RWPE2 (cell line): ENCODE measurements at regions not wholly inside any gene's neighbourhood (a gene's known extent, or its start where the extent isn't known, plus 50 kb on each side); places are given as distances from the start of the nearest gene placed in this dataset.

Source experiments
- ATAC-seq: fragments of 200-7000 bp; cut with Tn5 transposase; 3 replicates; pipeline ENCODE4 v1.9.1; 2021; ENCODE audit warnings: low read depth
- DNase-seq: peaks from one replicate; pipeline ENCODE4 v3.0.0-alpha.2; 2020; ENCODE audit warnings: low spot score
- H3K27ac ChIP-seq: fragments of 450-650 bp; 2 replicates; pipeline ENCODE4 v1.5.1; 2017; ENCODE audit warnings: mild to moderate bottlenecking; ENCODE audit not compliant: poor library complexity, severe bottlenecking
- H3K27me3 ChIP-seq: fragments of 250-450 bp; sonication (Bioruptor Pico); 2 replicates; pipeline ENCODE4 v1.5.1; 2021; ENCODE audit warnings: mild to moderate bottlenecking, moderate library complexity; ENCODE audit not compliant: insufficient read depth, poor library complexity, severe bottlenecking
- H3K36me3 ChIP-seq: fragments of 250-450 bp; sonication (Bioruptor Pico); 2 replicates; pipeline ENCODE4 v1.5.1; 2020; ENCODE audit warnings: low read depth, mild to moderate bottlenecking, moderate library complexity
- H3K4me1 ChIP-seq: fragments of 250-450 bp; sonication (Bioruptor Pico); 2 replicates; pipeline ENCODE4 v1.5.1; 2021; ENCODE audit warnings: mild to moderate bottlenecking, moderate library complexity; ENCODE audit not compliant: insufficient read depth, poor library complexity, severe bottlenecking
- H3K4me3 ChIP-seq: fragments of 250-450 bp; sonication (Bioruptor Pico); 2 replicates; pipeline ENCODE4 v1.5.1; 2021; ENCODE audit warnings: mild to moderate bottlenecking, moderate library complexity; ENCODE audit not compliant: severe bottlenecking
- H3K9me3 ChIP-seq: fragments of 250-450 bp; sonication (Bioruptor Pico); 2 replicates; pipeline ENCODE4 v1.5.1; 2021; ENCODE audit warnings: mild to moderate bottlenecking, moderate library complexity; ENCODE audit not compliant: severe bottlenecking
- CTCF ChIP-seq: fragments of 450-650 bp; IDR thresholded peaks from one replicate; pipeline ENCODE4 v1.5.1; 2017; ENCODE audit warnings: mild to moderate bottlenecking, moderate library complexity; ENCODE audit not compliant: poor library complexity, severe bottlenecking

DNA sequence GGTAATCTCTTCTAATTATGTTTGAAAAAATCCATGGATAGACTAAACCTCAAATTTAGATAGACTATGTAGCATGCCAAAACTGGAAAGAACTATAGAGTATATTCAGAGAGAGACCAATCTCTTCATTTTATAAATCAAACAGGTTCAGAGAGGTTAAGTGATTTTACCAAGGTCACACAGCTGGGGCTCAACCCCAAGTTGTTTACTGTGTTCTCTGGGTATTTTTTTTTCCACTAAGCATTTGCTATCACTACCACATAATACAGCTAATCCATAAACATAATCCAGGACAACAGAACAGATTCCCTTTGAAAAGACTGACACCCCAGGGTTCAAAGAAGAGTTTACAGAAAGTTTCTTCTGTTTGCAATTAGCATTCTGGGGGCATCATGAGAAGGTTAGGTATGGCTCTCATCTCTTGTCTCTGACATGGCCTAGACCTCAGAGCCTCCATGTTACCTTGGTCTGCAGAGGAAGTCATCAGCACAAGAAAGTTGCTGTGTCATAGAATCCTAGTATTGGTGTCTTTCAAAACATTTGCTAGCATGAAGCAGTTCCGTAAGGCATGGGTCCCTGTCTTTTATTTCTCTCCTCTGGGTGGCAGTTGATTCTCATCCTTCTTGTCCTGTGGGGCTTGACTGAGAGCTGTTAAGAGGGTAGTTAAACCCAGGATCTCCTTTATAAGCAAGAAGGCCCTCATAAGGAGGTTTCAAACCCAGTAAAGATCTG, 94.5 kb upstream of the HSD17B12 start:
- ATAC-seq (no peak), DNase-seq (no peak)
- Histone ChIP-seq H3K4me1 (no peaks in the 10 kb centered on the region), H3K27ac (no peak overlapping the region), H3K4me3 (no peak overlapping the region), H3K27me3 (peaks cover 41% of the 10 kb centered on the region), H3K9me3 (no peaks in the 10 kb centered on the region), H3K36me3 (no peaks in the 10 kb centered on the region)
- TF ChIP-seq CTCF: no peak

DNA sequence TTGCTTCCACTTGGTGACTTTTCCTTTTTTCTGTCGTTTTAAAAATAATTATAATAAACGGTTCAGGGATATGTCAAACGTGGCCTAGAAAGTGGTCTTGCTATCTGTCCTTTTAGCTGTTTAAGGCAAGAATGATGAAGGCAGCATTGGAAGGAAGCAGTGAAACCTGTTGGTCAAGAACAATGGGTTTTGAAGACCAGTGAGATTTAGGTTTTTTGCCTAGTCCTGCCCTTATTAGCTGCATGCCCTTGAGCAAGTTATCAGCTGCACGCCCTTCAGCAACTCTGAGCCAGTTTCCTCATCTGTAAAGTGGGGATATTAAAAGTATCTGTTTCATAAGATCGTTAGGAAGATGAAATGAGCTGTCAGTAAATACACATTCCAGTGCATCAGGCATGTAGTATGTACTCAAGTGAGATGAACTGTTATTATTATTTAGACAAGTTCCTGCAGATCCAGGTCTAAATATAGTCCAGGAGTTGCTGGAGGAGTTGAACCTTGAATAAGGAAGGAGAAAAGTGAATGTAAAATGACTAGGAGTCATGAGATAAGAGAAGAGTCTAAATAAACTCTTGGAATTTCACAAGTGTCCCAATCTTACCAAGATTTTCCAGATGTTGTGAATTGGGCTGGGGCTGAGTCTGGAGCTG, 90.8 kb upstream of the HSD17B12 start:
- no peak for TF ChIP-seq CTCF
- H3K27ac ChIP-seq: no peak overlapping the region
- no peak overlapping the region for H3K4me3 ChIP-seq
- ATAC-seq: no peak
- no peaks in the 10 kb centered on the region for H3K9me3 ChIP-seq
- no peak for DNase-seq
- peaks cover 31% of the 10 kb centered on the region for H3K27me3 ChIP-seq
- H3K36me3 ChIP-seq: no peaks in the 10 kb centered on the region
- H3K4me1 ChIP-seq: no peaks in the 10 kb centered on the region

GRCh38 chr11:43601511-43601910, 79.0 kb upstream of the HSD17B12 start:
- H3K27ac ChIP-seq: no peak overlapping the region
- no peaks in the 10 kb centered on the region for H3K9me3 ChIP-seq
- H3K27me3 ChIP-seq: peaks cover 4% of the 10 kb centered on the region
- ATAC-seq (no peak), DNase-seq (no peak)
- no peaks in the 10 kb centered on the region for H3K36me3 ChIP-seq
- no peaks in the 10 kb centered on the region for H3K4me1 ChIP-seq
- H3K4me3 ChIP-seq: no peak overlapping the region
- TF ChIP-seq CTCF: no peak

- DNase-seq (no peak), ATAC-seq (no peak)
- Histone ChIP-seq H3K27ac (no peak overlapping the region), H3K27me3 (no peaks in the 10 kb centered on the region), H3K9me3 (no peaks in the 10 kb centered on the region), H3K4me3 (no peak overlapping the region), H3K36me3 (no peaks in the 10 kb centered on the region), H3K4me1 (no peaks in the 10 kb centered on the region)
- TF ChIP-seq CTCF: no peak
These were observed 77.9 kb upstream of the HSD17B12 start for GRCh38 chr11:43602670-43603069.

- Histone ChIP-seq H3K27me3 (no peaks in the 10 kb centered on the region), H3K36me3 (no peaks in the 10 kb centered on the region), H3K27ac (no peak overlapping the region), H3K4me3 (no peak overlapping the region), H3K9me3 (peaks cover 7% of the 10 kb centered on the region), H3K4me1 (no peaks in the 10 kb centered on the region)
- TF ChIP-seq CTCF: no peak
- ATAC-seq (no peak), DNase-seq (no peak)
These were observed 66.3 kb upstream of the HSD17B12 start for GRCh38 chr11:43614214-43614613.
